NK-92 treated with Interleukin-12 subunit alpha and Interleukin-12 subunit beta, amount 100 ng/mL, for 24 hours (cell line): ENCODE measurements at regions not wholly inside any gene's neighbourhood (a gene's known extent, or its start where the extent isn't known, plus 50 kb on each side); places are given as distances from the start of the nearest gene placed in this dataset.

Experiments used
- DNase-seq: peaks from one replicate; lab custom pipeline; 2025; lab: John Stamatoyannopoulos, UW

GRCh38 chr5:39800042-39800601, 375.3 kb upstream of the DAB2 start:
- DNase-seq = no peak

- no peak for DNase-seq
Observed at GRCh38 chr5:39799242-39799641, 374.5 kb upstream of the DAB2 start.

- no peak for DNase-seq
Observed at GRCh38 chr5:39794513-39795210, 369.9 kb upstream of the DAB2 start.

- no peak for DNase-seq
Observed at GRCh38 chr5:39785410-39785809, 360.6 kb upstream of the DAB2 start.

GRCh38 chr5:39783756-39784421, 359.1 kb upstream of the DAB2 start:
- no peak for DNase-seq

- DNase-seq = no peak
Observed at GRCh38 chr5:39780347-39780746, 355.6 kb upstream of the DAB2 start.

- DNase-seq = no peak
Observed at GRCh38 chr5:39779831-39780230, 355.1 kb upstream of the DAB2 start.

GRCh38 chr5:39775797-39776365, 351.1 kb upstream of the DAB2 start:
- no peak for DNase-seq

- no peak for DNase-seq
Observed at GRCh38 chr5:39775086-39775796, 350.5 kb upstream of the DAB2 start.

GRCh38 chr5:39774605-39775004, 349.8 kb upstream of the DAB2 start:
- DNase-seq = no peak

- no peak for DNase-seq
Observed at GRCh38 chr5:39772307-39772706, 347.5 kb upstream of the DAB2 start.

GRCh38 chr5:39767916-39768315, 343.1 kb upstream of the DAB2 start:
- no peak for DNase-seq

GRCh38 chr5:39765366-39765765, 340.6 kb upstream of the DAB2 start:
- DNase-seq = no peak

GRCh38 chr5:39762761-39763160, 338.0 kb upstream of the DAB2 start:
- DNase-seq = no peak

- no peak for DNase-seq
Observed at GRCh38 chr5:39761199-39761950, 336.6 kb upstream of the DAB2 start.

- DNase-seq = no peak
Observed at GRCh38 chr5:39760385-39761198, 335.8 kb upstream of the DAB2 start.

- DNase-seq = no peak
Observed at GRCh38 chr5:39759701-39760100, 334.9 kb upstream of the DAB2 start.

- DNase-seq = no peak
Observed at GRCh38 chr5:39758426-39758825, 333.6 kb upstream of the DAB2 start.

- DNase-seq = no peak
Observed at GRCh38 chr5:39757131-39757530, 332.4 kb upstream of the DAB2 start.

GRCh38 chr5:39755986-39756385, 331.2 kb upstream of the DAB2 start:
- no peak for DNase-seq

- no peak for DNase-seq
Observed at GRCh38 chr5:39755452-39755851, 330.7 kb upstream of the DAB2 start.
